Epithelial cell of esophagus (primary cell): ENCODE measurements at regions not wholly inside any gene's neighbourhood (a gene's known extent, or its start where the extent isn't known, plus 50 kb on each side); places are given as distances from the start of the nearest gene placed in this dataset.

Experiments
- DNase-seq: peaks from one replicate; pipeline ENCODE4 v3.0.0; 2010; ENCODE audit warnings: low read depth
- H3K4me3 ChIP-seq: 2 replicates; pipeline ENCODE4 v1.5.1; 2011; ENCODE audit warnings: mild to moderate bottlenecking, low read length, control low read depth
- TF ChIP-seq, protein P1 (sequence below): IDR thresholded peaks from 2 replicates; pipeline ENCODE4 v1.5.1; 2011; ENCODE audit warnings: low read depth, mild to moderate bottlenecking, low read length, control low read depth, inconsistent platforms; ENCODE audit not compliant: insufficient read depth; ENCODE audit errors: missing control alignments

DNA sequence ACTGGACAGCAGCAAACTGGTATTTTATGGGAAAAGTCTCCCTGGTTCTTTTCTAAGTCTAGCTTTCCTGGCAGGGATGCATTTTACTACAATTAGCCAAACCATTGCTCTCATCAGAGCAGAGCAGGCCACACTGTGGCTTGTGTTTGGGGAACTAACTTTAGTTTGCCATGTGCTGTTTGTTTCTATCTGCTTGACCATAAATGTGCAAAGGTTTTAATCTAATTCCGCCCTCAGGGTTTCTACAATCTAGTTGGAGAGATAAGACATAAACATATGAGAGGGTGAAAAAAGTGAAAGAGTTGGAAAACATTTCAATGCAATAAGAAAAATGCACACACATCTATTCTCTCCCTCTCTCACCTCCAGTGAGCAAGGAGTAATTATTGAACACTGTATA is 86.9 kb upstream of the MAPK4 start:
- TF ChIP-seq, protein P1, sequence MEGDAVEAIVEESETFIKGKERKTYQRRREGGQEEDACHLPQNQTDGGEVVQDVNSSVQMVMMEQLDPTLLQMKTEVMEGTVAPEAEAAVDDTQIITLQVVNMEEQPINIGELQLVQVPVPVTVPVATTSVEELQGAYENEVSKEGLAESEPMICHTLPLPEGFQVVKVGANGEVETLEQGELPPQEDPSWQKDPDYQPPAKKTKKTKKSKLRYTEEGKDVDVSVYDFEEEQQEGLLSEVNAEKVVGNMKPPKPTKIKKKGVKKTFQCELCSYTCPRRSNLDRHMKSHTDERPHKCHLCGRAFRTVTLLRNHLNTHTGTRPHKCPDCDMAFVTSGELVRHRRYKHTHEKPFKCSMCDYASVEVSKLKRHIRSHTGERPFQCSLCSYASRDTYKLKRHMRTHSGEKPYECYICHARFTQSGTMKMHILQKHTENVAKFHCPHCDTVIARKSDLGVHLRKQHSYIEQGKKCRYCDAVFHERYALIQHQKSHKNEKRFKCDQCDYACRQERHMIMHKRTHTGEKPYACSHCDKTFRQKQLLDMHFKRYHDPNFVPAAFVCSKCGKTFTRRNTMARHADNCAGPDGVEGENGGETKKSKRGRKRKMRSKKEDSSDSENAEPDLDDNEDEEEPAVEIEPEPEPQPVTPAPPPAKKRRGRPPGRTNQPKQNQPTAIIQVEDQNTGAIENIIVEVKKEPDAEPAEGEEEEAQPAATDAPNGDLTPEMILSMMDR, result no peak
- no peak for DNase-seq
- no peak overlapping the region for H3K4me3 ChIP-seq

DNA sequence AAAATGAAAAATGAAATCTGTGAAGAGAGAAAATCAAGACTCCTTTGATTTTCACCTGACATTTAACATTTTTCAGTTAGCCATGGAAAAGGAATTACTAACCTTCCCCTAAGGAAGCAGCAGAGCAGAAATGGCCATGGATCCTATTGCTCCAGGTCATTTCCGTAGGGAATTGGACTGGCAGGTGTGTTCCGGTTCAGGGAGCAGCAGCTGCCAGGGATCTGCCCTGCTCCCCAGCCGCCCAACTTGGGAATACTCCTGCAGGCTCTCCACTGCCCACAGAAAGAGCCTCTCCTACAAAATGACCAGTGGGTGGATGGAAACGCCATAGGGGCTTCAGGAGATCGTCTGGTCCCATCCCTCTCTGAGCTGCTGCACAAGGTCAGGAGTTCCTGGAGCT is 86.0 kb upstream of the MAPK4 start:
- no peak for DNase-seq
- no peak overlapping the region for H3K4me3 ChIP-seq
- TF ChIP-seq, protein P1, result no peak

GRCh38 chr18:50475538-50476193 is 84.2 kb upstream of the MAPK4 start:
- TF ChIP-seq, protein P1, result no peak
- DNase-seq, result no peak
- no peak overlapping the region for H3K4me3 ChIP-seq

DNA sequence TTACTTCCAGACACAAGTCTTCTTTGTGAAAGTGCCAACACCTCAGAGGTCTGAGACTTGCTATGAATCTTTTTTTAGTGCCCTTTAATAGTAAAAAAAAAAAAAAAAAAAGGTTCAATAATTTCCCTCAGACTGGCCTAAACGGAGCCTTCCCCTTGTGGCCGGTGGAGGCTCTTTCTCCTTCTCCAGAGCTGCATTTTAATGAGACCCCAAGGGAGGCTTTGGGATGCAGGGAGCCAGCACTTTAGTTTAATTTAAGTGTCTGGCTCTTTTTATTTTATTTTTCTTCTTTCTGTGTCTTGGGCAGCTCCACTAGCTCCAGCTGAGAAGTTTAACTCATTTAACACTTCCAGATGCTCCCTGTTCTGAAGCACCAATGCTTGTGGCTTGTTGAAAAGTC is 67.8 kb upstream of the MAPK4 start:
- DNase-seq, result no peak
- H3K4me3 ChIP-seq, result no peak overlapping the region
- TF ChIP-seq, protein P1, result no peak

GRCh38 chr18:50494569-50494968 is 65.3 kb upstream of the MAPK4 start:
- TF ChIP-seq, protein P1, result no peak
- DNase-seq, result peak; percentile 6
- H3K4me3 ChIP-seq, result no peak overlapping the region

- no peak for DNase-seq
- TF ChIP-seq, protein P1, result no peak
- no peak overlapping the region for H3K4me3 ChIP-seq
Observed at GRCh38 chr18:50506362-50506761, 53.5 kb upstream of the MAPK4 start.

DNA sequence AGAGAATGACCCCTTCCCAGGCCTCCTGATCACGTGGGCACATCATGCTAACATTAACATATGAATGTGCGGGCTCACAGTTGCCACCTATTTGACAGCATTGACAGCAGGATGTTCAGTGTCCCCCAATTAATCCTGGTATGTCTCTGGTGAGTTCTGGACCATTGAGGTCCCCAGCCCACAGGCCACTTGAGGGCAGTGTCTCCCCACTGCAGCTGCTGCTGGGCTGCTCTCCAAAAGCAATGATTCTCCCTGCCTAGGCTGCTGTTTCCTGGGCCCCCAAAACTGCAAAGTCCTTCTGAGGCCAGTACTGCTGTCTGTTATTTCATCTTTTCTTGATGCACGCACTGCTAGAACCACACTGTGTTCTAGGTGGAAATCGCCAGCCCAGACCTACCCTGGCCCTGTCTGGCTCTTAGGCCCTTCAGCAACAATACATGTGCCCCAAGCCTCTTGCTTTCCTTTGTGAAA is 52.7 kb upstream of the MAPK4 start:
- TF ChIP-seq, protein P1, result peak; percentile 90
- peak; percentile 57 for DNase-seq
- H3K4me3 ChIP-seq, result no peak overlapping the region
